Adipocyte (in vitro differentiated cells): ENCODE measurements at regions not wholly inside any gene's neighbourhood (a gene's known extent, or its start where the extent isn't known, plus 50 kb on each side); places are given as distances from the start of the nearest gene placed in this dataset.
A peak's percentile ranks its signal among the peaks of the same experiment; 100 is the strongest.

Source experiments
- DNase-seq: peaks from one replicate; pipeline ENCODE4 v3.0.0-alpha.2; 2015; ENCODE audit warnings: low read depth
- H3K27me3 ChIP-seq: replicated peaks from 2 replicates; pipeline ENCODE4 v1.7.0; 2013; ENCODE audit warnings: mild to moderate bottlenecking, low read length, moderate library complexity; ENCODE audit not compliant: control insufficient read depth, insufficient read depth
- H3K36me3 ChIP-seq: 2 replicates; pipeline ENCODE4 v1.7.0; 2013; ENCODE audit warnings: low read length, mild to moderate bottlenecking, moderate library complexity; ENCODE audit not compliant: control insufficient read depth, insufficient read depth, severe bottlenecking
- H3K4me1 ChIP-seq: 2 replicates; pipeline ENCODE4 v1.7.0; 2013; ENCODE audit warnings: mild to moderate bottlenecking, low read length, moderate library complexity; ENCODE audit not compliant: control insufficient read depth, insufficient read depth
- H3K4me3 ChIP-seq: 2 replicates; pipeline ENCODE4 v1.7.0; 2013; ENCODE audit warnings: mild to moderate bottlenecking, low read length, moderate library complexity
- H3K9ac ChIP-seq: 2 replicates; pipeline ENCODE4 v1.7.0; 2013; ENCODE audit warnings: mild to moderate bottlenecking, low read length, moderate library complexity
- H3K9me3 ChIP-seq: 2 replicates; pipeline ENCODE4 v1.7.0; 2013; ENCODE audit warnings: mild to moderate bottlenecking, low read length, moderate library complexity; ENCODE audit not compliant: control insufficient read depth

- H3K4me3 ChIP-seq, result no peak overlapping the region
- no peak for DNase-seq
- H3K4me1 ChIP-seq, result peaks cover 12% of the 10 kb centered on the region
- no peaks in the 10 kb centered on the region for H3K27me3 ChIP-seq
- H3K9me3 ChIP-seq, result no peaks in the 10 kb centered on the region
- no peaks in the 10 kb centered on the region for H3K36me3 ChIP-seq
- no peak overlapping the region for H3K9ac ChIP-seq
Observed at GRCh38 chr11:70785372-70785771, 387.0 kb downstream of the CTTN start.

- no peaks in the 10 kb centered on the region for H3K9me3 ChIP-seq
- DNase-seq, result no peak
- H3K9ac ChIP-seq, result no peak overlapping the region
- no peaks in the 10 kb centered on the region for H3K36me3 ChIP-seq
- no peak overlapping the region for H3K4me3 ChIP-seq
- peaks cover 12% of the 10 kb centered on the region for H3K4me1 ChIP-seq
- H3K27me3 ChIP-seq, result no peaks in the 10 kb centered on the region
Observed at GRCh38 chr11:70786021-70786665, 387.8 kb downstream of the CTTN start.

- H3K4me1 ChIP-seq, result peaks cover 12% of the 10 kb centered on the region
- H3K27me3 ChIP-seq, result no peaks in the 10 kb centered on the region
- no peak overlapping the region for H3K4me3 ChIP-seq
- no peaks in the 10 kb centered on the region for H3K36me3 ChIP-seq
- DNase-seq, result peak; percentile 86
- H3K9me3 ChIP-seq, result peaks cover 7% of the 10 kb centered on the region
- no peak overlapping the region for H3K9ac ChIP-seq
Observed at GRCh38 chr11:70788248-70789022, 390.1 kb downstream of the CTTN start.

GRCh38 chr11:70790671-70791300 lies 392.5 kb downstream of the CTTN start:
- no peak overlapping the region for H3K4me3 ChIP-seq

GRCh38 chr11:70796648-70797227 lies 398.4 kb downstream of the CTTN start:
- H3K9me3 ChIP-seq, result peaks cover 14% of the 10 kb centered on the region
- no peak for DNase-seq

More at GRCh38 chr11:70790671-70791300, 392.5 kb downstream of the CTTN start:
- Histone ChIP-seq H3K27me3 (no peaks in the 10 kb centered on the region), H3K9me3 (peaks cover 14% of the 10 kb centered on the region), H3K36me3 (no peaks in the 10 kb centered on the region), H3K4me1 (peaks cover 12% of the 10 kb centered on the region), H3K9ac (no peak overlapping the region)
- no peak for DNase-seq

GRCh38 chr11:70798296-70798695 lies 400.0 kb downstream of the CTTN start:
- no peak overlapping the region for H3K4me3 ChIP-seq
- H3K9me3 ChIP-seq, result peaks cover 9% of the 10 kb centered on the region
- no peaks in the 10 kb centered on the region for H3K27me3 ChIP-seq
- DNase-seq, result no peak
- H3K36me3 ChIP-seq, result no peaks in the 10 kb centered on the region
- no peaks in the 10 kb centered on the region for H3K4me1 ChIP-seq
- no peak overlapping the region for H3K9ac ChIP-seq

More at GRCh38 chr11:70796648-70797227, 398.4 kb downstream of the CTTN start:
- H3K36me3 ChIP-seq, result no peaks in the 10 kb centered on the region
- H3K27me3 ChIP-seq, result no peaks in the 10 kb centered on the region
- H3K9ac ChIP-seq, result no peak overlapping the region
- no peak overlapping the region for H3K4me3 ChIP-seq
- no peaks in the 10 kb centered on the region for H3K4me1 ChIP-seq

- peak; percentile 16 for DNase-seq
- Histone ChIP-seq H3K36me3 (no peaks in the 10 kb centered on the region), H3K9ac (no peak overlapping the region), H3K9me3 (no peaks in the 10 kb centered on the region), H3K4me3 (no peak overlapping the region), H3K27me3 (no peaks in the 10 kb centered on the region), H3K4me1 (no peaks in the 10 kb centered on the region)
Observed at GRCh38 chr11:70799386-70799785, 401.1 kb downstream of the CTTN start.

- no peaks in the 10 kb centered on the region for H3K9me3 ChIP-seq
- H3K4me3 ChIP-seq, result no peak overlapping the region
- DNase-seq, result no peak
- no peak overlapping the region for H3K9ac ChIP-seq
- H3K27me3 ChIP-seq, result no peaks in the 10 kb centered on the region
- no peaks in the 10 kb centered on the region for H3K4me1 ChIP-seq
- no peaks in the 10 kb centered on the region for H3K36me3 ChIP-seq
Observed at GRCh38 chr11:70802185-70802584, 403.9 kb downstream of the CTTN start.

GRCh38 chr11:70804139-70804837 lies 406.0 kb downstream of the CTTN start:
- Histone ChIP-seq H3K36me3 (no peaks in the 10 kb centered on the region), H3K4me3 (no peak overlapping the region), H3K27me3 (no peaks in the 10 kb centered on the region), H3K9ac (no peak overlapping the region), H3K4me1 (no peaks in the 10 kb centered on the region), H3K9me3 (no peaks in the 10 kb centered on the region)
- no peak for DNase-seq

GRCh38 chr11:70805243-70805642 lies 406.9 kb downstream of the CTTN start:
- H3K4me3 ChIP-seq, result no peak overlapping the region
- no peak overlapping the region for H3K9ac ChIP-seq
- H3K4me1 ChIP-seq, result no peaks in the 10 kb centered on the region
- H3K27me3 ChIP-seq, result no peaks in the 10 kb centered on the region
- H3K36me3 ChIP-seq, result no peaks in the 10 kb centered on the region
- H3K9me3 ChIP-seq, result no peaks in the 10 kb centered on the region
- DNase-seq, result no peak

- H3K4me3 ChIP-seq, result no peak overlapping the region
- no peak for DNase-seq
- H3K27me3 ChIP-seq, result no peaks in the 10 kb centered on the region
- H3K36me3 ChIP-seq, result no peaks in the 10 kb centered on the region
- no peak overlapping the region for H3K9ac ChIP-seq
- H3K4me1 ChIP-seq, result no peaks in the 10 kb centered on the region
- no peaks in the 10 kb centered on the region for H3K9me3 ChIP-seq
Observed at GRCh38 chr11:70805971-70806370, 407.6 kb downstream of the CTTN start.
